Activated CD4-positive, alpha-beta T cell treated with anti-CD3 and anti-CD28 coated beads, Interleukin-2, amount 50 U/mL, for 16 hours (primary cell): ENCODE measurements at regions not wholly inside any gene's neighbourhood (a gene's known extent, or its start where the extent isn't known, plus 50 kb on each side); places are given as distances from the start of the nearest gene placed in this dataset.

Source experiments
- DNase-seq: peaks from one replicate; pipeline ENCODE4 v3.0.0-alpha.2; 2020

- DNase-seq, result no peak
Observed at GRCh38 chr15:69996321-69997160, 101.2 kb downstream of the TLE3 start.

GRCh38 chr15:69997161-69997485 lies 100.6 kb downstream of the TLE3 start:
- no peak for DNase-seq
